ENCODE measurements at regions not wholly inside any gene's neighbourhood (a gene's known extent, or its start where the extent isn't known, plus 50 kb on each side); places are given as distances from the start of the nearest gene placed in this dataset.

GRCh38 chr12:39124768-39125167 is 219.4 kb upstream of the CPNE8 start:
- no peak for DNase-seq

- DNase-seq: no peak
Observed at GRCh38 chr12:39123580-39124253, 218.3 kb upstream of the CPNE8 start.

- DNase-seq: no peak
Observed at GRCh38 chr12:39122562-39123204, 217.3 kb upstream of the CPNE8 start.

- DNase-seq: no peak
Observed at GRCh38 chr12:39116861-39117260, 211.5 kb upstream of the CPNE8 start.

GRCh38 chr12:39112064-39112463 is 206.7 kb upstream of the CPNE8 start:
- DNase-seq: no peak

- DNase-seq: no peak
Observed at GRCh38 chr12:39105111-39105510, 199.7 kb upstream of the CPNE8 start.

- DNase-seq: no peak
Observed at GRCh38 chr12:39103552-39104165, 198.3 kb upstream of the CPNE8 start.

- DNase-seq: no peak
Observed at GRCh38 chr12:39102474-39103209, 197.3 kb upstream of the CPNE8 start.

- DNase-seq: no peak
Observed at GRCh38 chr12:39095636-39096330, 190.4 kb upstream of the CPNE8 start.

GRCh38 chr12:39081910-39082309 is 176.5 kb upstream of the CPNE8 start:
- no peak for DNase-seq

GRCh38 chr12:39077226-39077625 is 171.8 kb upstream of the CPNE8 start:
- no peak for DNase-seq

GRCh38 chr12:39074063-39074462 is 168.7 kb upstream of the CPNE8 start:
- DNase-seq: no peak

- no peak for DNase-seq
Observed at GRCh38 chr12:39072658-39073057, 167.3 kb upstream of the CPNE8 start.

GRCh38 chr12:39071611-39072010 is 166.2 kb upstream of the CPNE8 start:
- DNase-seq: no peak

- no peak for DNase-seq
Observed at GRCh38 chr12:39070775-39071174, 165.4 kb upstream of the CPNE8 start.

GRCh38 chr12:39065455-39065854 is 160.1 kb upstream of the CPNE8 start:
- DNase-seq: no peak

- DNase-seq: no peak
Observed at GRCh38 chr12:39064708-39065107, 159.3 kb upstream of the CPNE8 start.

GRCh38 chr12:39062266-39062996 is 157.0 kb upstream of the CPNE8 start:
- DNase-seq: no peak

GRCh38 chr12:39061576-39061975 is 156.2 kb upstream of the CPNE8 start:
- DNase-seq: no peak

- no peak for DNase-seq
Observed at GRCh38 chr12:39048395-39048794, 143.0 kb upstream of the CPNE8 start.

GRCh38 chr12:39047539-39048262 is 142.3 kb upstream of the CPNE8 start:
- DNase-seq: no peak

GRCh38 chr12:39044754-39045153 is 139.4 kb upstream of the CPNE8 start:
- DNase-seq: no peak
